ENCODE measurements at regions not wholly inside any gene's neighbourhood (a gene's known extent, or its start where the extent isn't known, plus 50 kb on each side); places are given as distances from the start of the nearest gene placed in this dataset.
"Not testable (repeated sequence)": the region's sequence is repeated elsewhere in the genome, so short reads cannot be mapped to it uniquely, and the experiment has no call there.

DNA sequence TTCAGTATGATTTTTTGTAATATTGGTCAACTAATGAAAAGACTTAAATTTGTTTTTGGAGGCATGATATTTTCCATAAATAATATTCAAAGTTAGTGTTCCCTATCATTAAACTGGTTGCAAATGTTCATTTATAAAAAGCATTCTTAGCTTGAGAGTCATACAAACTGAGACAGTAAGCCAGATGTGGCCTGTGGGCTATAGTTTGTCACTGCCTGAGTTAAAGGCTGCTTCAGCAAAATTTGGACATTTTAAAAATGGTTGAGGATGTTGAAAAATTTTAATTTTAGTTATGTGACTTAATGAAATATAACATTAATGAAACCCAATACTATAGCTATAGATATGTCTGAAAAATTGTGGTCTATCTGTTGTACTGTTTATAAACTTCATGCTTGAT, 180.2 kb upstream of the CACNA2D1 start:
- DNase-seq: no peak

DNA sequence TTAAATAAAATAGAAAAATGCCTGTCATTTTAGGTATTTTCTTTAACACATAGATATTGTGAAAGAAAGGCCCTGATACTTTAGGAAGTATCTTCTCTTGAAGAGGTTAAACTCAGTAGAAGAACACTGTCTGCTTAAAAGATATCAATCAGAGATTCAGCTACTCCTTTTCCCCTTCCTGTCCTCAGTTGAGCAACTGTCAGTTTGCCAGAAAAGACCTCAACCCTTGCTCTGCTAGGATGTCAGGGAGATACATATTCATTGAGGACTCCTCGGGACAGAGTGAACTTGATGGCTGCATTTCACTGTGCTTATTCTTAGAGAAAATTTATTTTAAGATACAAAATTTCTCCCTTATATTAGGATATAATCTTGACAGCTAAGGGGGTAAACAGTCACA, 173.6 kb upstream of the CACNA2D1 start:
- no peak for DNase-seq

- DNase-seq: no peak
Observed at GRCh38 chr7:82616059-82616728, 172.6 kb upstream of the CACNA2D1 start.

DNA sequence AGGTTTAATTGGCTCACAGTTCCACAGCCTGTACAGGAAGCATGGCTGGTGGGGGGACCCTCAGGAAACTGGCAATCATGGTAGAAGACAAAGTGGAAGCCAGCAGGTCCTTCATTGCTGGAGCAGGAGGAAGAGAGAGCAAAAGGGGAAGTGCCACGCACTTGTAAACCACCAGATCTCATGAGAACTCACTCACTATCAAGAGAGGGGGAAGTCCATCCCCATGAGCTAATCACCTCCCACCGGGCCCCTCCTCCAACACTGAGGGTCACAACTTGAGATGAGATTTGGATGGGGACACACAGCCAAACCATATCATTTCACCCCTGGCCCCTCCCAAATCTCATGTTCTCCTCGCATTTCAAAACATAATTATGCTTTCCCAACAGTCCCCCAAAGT, 171.9 kb upstream of the CACNA2D1 start:
- no peak for DNase-seq

DNA sequence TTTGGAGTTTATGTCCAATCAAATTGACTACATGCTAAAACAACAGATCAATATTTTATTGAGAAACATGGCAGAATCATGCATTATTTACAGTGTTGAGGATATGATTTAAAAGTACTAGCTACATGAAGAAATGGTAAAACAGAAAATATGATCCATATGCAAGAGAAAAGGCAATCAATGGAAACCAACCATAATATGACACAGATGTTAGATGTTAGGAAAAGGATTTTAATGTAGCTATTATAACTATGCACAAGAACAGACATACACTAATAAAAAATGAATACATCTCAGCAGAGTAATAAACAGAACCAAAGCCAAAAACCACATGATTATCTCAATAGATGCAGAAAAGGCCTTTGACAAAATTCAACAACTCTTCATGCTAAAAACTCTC, 166.2 kb upstream of the CACNA2D1 start:
- DNase-seq: no peak

GRCh38 chr7:82605247-82605864, 161.8 kb upstream of the CACNA2D1 start:
- no peak for DNase-seq

DNA sequence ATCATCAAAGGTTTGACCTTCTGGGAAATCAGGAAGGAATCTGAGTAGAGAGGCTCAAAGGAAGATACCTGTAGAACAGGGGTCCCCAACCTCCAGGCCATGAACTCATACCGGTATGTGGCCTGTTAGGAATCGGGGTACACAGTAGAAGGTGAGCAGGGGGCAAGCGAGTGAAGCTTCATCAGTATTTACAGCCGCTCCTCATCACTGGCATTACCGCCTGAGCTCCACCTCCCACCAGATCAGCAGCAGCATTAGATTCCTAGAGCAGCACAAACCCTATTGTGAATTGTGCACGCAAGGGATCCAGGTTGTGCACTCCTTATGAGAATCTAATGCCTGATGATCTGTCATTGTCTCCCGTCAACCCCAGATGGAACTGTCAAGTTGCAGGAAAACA, 158.5 kb upstream of the CACNA2D1 start:
- DNase-seq: no peak

- DNase-seq: no peak
Observed at GRCh38 chr7:82600531-82600930, 157.0 kb upstream of the CACNA2D1 start.

DNA sequence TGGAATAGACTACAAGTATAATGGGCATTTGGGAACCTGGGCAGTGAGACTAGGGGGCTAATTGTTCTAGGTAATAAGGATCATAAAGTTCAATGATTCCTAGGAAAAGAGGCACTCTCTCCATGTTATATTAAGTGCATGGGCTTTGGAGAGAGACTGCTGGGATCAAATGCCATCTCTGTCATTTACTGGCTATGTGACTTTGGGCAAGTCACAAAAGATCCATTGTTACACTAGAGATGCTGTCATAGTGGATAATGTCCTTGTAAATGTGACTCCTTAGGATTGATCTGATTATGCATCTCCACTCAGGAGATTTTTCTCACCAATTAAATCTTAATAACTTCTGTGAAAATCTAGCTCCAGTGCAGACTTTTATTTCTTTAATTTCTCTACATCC, 156.3 kb upstream of the CACNA2D1 start:
- no peak for DNase-seq

DNA sequence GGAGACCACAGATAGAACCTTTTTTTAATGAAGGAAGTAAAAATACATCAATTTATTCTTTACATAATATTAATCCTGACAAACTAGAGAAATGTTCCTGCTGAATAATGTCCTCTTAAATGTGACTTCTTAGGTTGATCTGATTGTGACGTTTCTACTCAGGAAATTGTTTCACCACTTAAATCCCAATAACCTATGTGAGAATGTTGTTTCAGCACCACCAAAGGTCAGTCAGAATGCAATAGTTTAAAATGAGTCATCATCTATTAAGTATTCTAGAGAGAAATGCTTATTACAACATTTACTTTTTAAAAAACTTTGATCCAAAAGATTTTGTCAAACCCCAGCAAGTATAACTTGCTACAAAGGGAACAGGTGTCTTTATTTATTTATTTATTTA, 155.4 kb upstream of the CACNA2D1 start:
- no peak for DNase-seq

DNA sequence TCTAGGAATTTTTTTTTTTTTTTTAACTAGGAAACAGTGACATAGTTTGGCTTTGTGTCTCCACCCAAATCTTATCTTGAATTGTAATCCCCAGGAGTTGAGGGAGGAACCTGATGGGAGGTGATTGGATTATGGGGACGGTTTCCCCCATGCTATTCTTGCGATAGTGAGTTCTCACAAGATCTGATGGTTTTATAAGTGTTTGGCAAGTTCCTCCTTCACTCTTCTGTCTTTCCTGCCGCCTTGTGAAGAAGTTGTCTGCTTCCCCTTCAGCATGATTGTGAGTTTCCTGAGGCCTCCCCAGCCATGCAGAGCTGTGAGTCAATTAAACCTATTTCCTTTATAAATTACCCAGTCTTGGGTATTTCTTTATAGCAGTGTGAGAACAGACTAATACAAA, 152.2 kb upstream of the CACNA2D1 start:
- not testable (repeated sequence) for DNase-seq

GRCh38 chr7:82595176-82595575, 151.6 kb upstream of the CACNA2D1 start:
- DNase-seq: no peak

- no peak for DNase-seq
Observed at GRCh38 chr7:82594665-82595064, 151.1 kb upstream of the CACNA2D1 start.

DNA sequence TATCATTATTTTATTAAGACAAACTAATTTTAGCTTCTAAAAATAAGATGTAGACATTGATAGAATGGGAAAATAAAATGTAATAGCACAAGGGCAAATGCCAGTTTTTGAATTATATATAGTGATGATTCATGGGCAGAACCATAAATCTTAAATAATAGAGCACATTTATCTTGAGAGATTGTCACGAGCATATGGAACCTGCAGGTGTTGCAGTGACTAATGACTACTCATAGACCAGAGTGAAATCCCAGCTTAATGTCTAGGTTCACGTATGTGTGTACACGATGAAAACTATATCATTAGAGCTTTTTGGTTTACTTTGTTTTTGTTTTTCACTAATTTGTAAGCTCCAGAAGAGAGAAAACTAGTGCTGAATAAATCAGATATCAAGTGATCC, 150.2 kb upstream of the CACNA2D1 start:
- DNase-seq: no peak

GRCh38 chr7:82592416-82592815, 148.8 kb upstream of the CACNA2D1 start:
- no peak for DNase-seq

DNA sequence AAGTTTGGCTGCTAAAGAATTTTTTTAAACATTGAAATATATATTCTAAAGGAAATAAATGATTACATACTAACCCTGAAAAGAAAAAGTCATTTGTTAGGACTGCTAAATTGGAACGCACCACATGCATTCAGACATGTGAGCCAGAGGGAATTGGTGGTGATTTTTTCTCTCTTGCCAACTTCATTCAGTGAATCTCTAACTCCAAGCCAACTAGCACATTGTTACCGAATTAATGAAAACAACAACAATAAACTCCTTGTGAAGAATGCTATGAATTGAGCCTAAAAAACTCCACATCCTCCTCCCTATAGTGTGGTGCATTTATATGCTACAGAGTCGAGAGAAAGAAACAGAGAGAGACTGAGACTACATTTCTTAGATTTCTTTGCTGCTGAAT, 135.5 kb upstream of the CACNA2D1 start:
- no peak for DNase-seq

DNA sequence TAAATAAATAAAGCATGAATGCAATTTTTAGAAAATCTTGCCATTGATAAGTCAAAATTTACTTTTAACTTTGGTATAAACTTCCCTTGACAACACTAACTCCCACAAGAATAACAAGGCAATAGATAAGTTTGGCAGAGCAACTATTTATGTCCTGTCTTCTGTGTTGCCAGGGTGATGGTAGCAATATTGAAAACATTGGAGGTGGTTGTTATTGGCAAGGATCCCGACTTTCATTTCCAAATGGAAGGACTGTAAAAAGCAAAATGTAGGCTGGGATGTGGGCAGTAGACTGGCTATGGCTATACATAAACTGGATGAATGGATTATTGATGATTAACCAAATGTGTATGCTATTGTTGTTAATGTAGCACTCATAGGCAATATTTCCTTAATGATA, 134.9 kb upstream of the CACNA2D1 start:
- no peak for DNase-seq

GRCh38 chr7:82572195-82572880, 128.8 kb upstream of the CACNA2D1 start:
- peak; percentile 15 for DNase-seq

- not testable (repeated sequence) for DNase-seq
Observed at GRCh38 chr7:82571047-82571446, 127.5 kb upstream of the CACNA2D1 start.

DNA sequence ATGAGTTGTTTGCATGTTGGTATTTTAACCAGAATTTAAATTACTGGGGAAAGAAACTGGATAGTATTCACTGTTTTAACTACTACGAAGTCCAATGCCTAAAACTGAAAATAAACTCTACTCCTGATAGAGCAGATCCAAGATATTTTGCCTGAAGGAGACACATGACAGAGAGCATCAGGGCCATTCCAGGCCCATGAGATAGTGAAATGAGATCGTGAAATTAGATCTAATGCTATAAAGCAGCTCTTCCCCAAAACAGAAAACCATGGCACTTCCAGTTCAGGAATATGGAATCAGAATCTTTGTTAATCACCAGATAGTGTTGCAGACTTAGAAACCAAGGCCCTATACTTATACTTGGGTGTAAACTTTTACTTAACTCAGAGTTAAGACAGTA, 124.3 kb upstream of the CACNA2D1 start:
- DNase-seq: no peak

DNA sequence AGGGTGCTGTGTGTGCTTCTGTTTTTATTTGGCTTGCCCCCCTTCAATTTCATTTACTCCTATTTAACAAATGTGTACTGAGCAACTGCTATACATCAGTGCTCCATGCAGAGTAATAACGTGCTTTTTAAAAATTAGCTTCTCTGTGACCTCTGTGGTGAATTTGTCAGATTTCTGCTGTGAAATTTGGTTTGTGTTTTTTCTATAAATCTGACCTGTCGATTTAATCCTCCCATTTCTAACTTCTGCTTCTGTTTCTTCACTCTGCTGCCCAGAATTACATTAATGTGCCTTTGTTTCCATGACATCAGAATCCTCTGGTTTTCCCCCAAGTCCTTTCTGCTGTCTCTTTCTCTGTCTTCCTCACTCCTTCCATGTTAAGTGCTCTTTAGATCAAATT, 123.8 kb upstream of the CACNA2D1 start:
- no peak for DNase-seq

- no peak for DNase-seq
Observed at GRCh38 chr7:82566752-82567151, 123.2 kb upstream of the CACNA2D1 start.

DNA sequence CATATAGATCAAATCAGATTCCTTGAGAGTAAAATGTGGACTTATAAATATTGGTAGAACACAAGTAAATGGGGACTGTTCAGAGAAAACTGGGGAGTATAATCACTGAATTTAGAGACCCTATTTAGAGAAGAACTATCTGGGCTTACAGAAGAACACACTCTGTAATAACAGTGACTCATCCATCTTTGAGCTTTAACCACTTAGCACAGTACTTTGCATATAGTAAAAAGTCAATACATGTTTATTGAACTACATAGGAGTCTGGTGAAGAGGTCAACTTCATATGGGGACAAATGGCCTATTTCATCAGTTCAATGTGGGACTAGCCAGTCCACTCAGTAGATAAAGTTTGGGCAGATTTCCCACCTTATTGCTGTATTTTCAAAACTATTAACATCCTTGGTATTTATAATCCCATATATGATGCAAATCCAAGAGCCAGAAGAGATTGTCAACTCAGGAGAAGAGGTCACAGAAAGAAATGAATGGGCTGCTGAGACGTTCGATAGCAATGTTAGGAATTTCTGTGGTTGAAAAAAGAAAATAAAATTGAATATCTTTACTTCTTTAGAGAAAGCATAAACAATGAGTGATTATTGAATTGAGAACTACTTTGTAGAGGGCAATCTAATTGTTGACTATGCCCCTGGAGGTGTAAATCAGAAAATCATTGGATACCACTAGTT, 119.3 kb upstream of the CACNA2D1 start:
- DNase-seq: no peak
